ENCODE measurements at regions not wholly inside any gene's neighbourhood (a gene's known extent, or its start where the extent isn't known, plus 50 kb on each side); places are given as distances from the start of the nearest gene placed in this dataset.

- TF ChIP-seq, protein P1, sequence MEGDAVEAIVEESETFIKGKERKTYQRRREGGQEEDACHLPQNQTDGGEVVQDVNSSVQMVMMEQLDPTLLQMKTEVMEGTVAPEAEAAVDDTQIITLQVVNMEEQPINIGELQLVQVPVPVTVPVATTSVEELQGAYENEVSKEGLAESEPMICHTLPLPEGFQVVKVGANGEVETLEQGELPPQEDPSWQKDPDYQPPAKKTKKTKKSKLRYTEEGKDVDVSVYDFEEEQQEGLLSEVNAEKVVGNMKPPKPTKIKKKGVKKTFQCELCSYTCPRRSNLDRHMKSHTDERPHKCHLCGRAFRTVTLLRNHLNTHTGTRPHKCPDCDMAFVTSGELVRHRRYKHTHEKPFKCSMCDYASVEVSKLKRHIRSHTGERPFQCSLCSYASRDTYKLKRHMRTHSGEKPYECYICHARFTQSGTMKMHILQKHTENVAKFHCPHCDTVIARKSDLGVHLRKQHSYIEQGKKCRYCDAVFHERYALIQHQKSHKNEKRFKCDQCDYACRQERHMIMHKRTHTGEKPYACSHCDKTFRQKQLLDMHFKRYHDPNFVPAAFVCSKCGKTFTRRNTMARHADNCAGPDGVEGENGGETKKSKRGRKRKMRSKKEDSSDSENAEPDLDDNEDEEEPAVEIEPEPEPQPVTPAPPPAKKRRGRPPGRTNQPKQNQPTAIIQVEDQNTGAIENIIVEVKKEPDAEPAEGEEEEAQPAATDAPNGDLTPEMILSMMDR (IDR thresholded peaks at IDR 0.05), result no peak
- TF ChIP-seq POLR2A (IDR thresholded peaks at IDR 0.05), result no peak
- no peak for TF ChIP-seq POLR2AphosphoS5 (IDR thresholded peaks at IDR 0.05)
- no peak for TF ChIP-seq EP300 (IDR thresholded peaks at IDR 0.05)
Observed at GRCh38 chr7:35987016-35987415, 166.0 kb upstream of the EEPD1 start.

Data from upper lobe of left lung (tissue), 4 donors.